ENCODE measurements at regions not wholly inside any gene's neighbourhood (a gene's known extent, or its start where the extent isn't known, plus 50 kb on each side); places are given as distances from the start of the nearest gene placed in this dataset.
"Not testable (repeated sequence)": the region's sequence is repeated elsewhere in the genome, so short reads cannot be mapped to it uniquely, and the experiment has no call there.

- Histone ChIP-seq H2AFZ (ENCODE audit: low read depth, low read length) (no peak overlapping the region), H3K27me3 (ENCODE audit: insufficient read depth, low read length) (no peaks in the 10 kb centered on the region), H3K4me1 (ENCODE audit: insufficient read depth, low read length) (peaks cover 7% of the 10 kb centered on the region), H3K9me3 (ENCODE audit: low read length) (no peaks in the 10 kb centered on the region), H3K36me3 (ENCODE audit: insufficient read depth, low read length) (no peaks in the 10 kb centered on the region), H3K4me3 (ENCODE audit: low read length) (no peak overlapping the region)
These were observed 222.6 kb downstream of the PDCD6IP start for GRCh38 chr3:34020726-34021680.

GRCh38 chr3:34022147-34022546, 223.7 kb downstream of the PDCD6IP start:
- Histone ChIP-seq H3K9me3 (ENCODE audit: low read length) (no peaks in the 10 kb centered on the region), H2AFZ (ENCODE audit: low read depth, low read length) (no peak overlapping the region), H3K27me3 (ENCODE audit: insufficient read depth, low read length) (no peaks in the 10 kb centered on the region), H3K4me3 (ENCODE audit: low read length) (no peak overlapping the region), H3K36me3 (ENCODE audit: insufficient read depth, low read length) (no peaks in the 10 kb centered on the region), H3K4me1 (ENCODE audit: insufficient read depth, low read length) (peaks cover 7% of the 10 kb centered on the region)

- H3K4me1 ChIP-seq (ENCODE audit: insufficient read depth, low read length): peaks cover 7% of the 10 kb centered on the region
- no peaks in the 10 kb centered on the region for H3K27me3 ChIP-seq (ENCODE audit: insufficient read depth, low read length)
- H2AFZ ChIP-seq (ENCODE audit: low read depth, low read length): no peak overlapping the region
- no peak overlapping the region for H3K4me3 ChIP-seq (ENCODE audit: low read length)
- no peaks in the 10 kb centered on the region for H3K36me3 ChIP-seq (ENCODE audit: insufficient read depth, low read length)
- H3K9me3 ChIP-seq (ENCODE audit: low read length): no peaks in the 10 kb centered on the region
These were observed 226.2 kb downstream of the PDCD6IP start for GRCh38 chr3:34024447-34025240.

DNA sequence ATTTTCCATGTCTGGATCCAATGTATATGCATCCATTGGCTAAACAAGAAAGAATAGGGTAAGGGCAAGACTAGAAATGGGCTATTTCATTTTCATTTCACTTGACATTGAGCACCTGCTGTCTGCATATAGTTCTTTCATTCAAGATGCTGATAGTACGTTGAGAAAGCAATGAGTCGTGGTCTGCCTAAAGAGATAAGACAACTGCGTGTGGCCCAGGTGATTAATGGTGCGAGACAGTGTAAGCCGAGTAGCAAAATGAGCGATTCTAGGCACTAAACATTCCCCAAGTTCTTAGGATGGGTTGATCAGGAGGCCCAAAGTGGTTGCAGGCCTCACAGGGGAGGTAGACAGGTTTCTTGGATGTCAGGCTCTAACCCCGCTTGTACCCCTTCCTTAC, 235.4 kb downstream of the PDCD6IP start:
- no peak overlapping the region for H2AFZ ChIP-seq (ENCODE audit: low read depth, low read length)
- no peaks in the 10 kb centered on the region for H3K4me1 ChIP-seq (ENCODE audit: insufficient read depth, low read length)
- no peak overlapping the region for H3K4me3 ChIP-seq (ENCODE audit: low read length)
- H3K9me3 ChIP-seq (ENCODE audit: low read length): no peaks in the 10 kb centered on the region
- no peaks in the 10 kb centered on the region for H3K36me3 ChIP-seq (ENCODE audit: insufficient read depth, low read length)
- no peaks in the 10 kb centered on the region for H3K27me3 ChIP-seq (ENCODE audit: insufficient read depth, low read length)

DNA sequence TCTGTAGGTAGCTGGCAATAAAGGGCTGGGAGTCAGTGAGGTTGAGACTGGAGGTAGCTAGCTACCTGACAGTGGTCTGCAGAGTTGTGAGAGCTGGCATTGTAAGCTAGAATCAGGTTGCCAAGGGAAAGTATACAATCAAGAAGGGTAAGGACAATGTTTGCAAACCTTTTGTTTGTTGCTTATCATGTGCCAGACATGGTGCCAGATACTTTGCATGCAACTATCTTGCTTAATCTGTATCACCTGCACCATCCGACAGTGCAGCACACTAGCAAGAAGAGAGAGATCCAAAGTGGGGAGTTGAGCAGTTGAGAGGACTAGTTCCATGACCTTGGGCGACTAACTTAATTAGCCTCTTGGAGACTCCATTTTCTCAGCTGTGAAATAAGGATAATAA, 236.4 kb downstream of the PDCD6IP start:
- no peak overlapping the region for H3K4me3 ChIP-seq (ENCODE audit: low read length)
- no peaks in the 10 kb centered on the region for H3K36me3 ChIP-seq (ENCODE audit: insufficient read depth, low read length)
- H3K9me3 ChIP-seq (ENCODE audit: low read length): no peaks in the 10 kb centered on the region
- no peak overlapping the region for H2AFZ ChIP-seq (ENCODE audit: low read depth, low read length)
- no peaks in the 10 kb centered on the region for H3K27me3 ChIP-seq (ENCODE audit: insufficient read depth, low read length)
- no peaks in the 10 kb centered on the region for H3K4me1 ChIP-seq (ENCODE audit: insufficient read depth, low read length)

GRCh38 chr3:34035775-34036174, 237.3 kb downstream of the PDCD6IP start:
- H3K4me3 ChIP-seq (ENCODE audit: low read length): no peak overlapping the region
- no peaks in the 10 kb centered on the region for H3K4me1 ChIP-seq (ENCODE audit: insufficient read depth, low read length)
- no peaks in the 10 kb centered on the region for H3K36me3 ChIP-seq (ENCODE audit: insufficient read depth, low read length)
- no peaks in the 10 kb centered on the region for H3K9me3 ChIP-seq (ENCODE audit: low read length)
- H2AFZ ChIP-seq (ENCODE audit: low read depth, low read length): no peak overlapping the region
- H3K27me3 ChIP-seq (ENCODE audit: insufficient read depth, low read length): no peaks in the 10 kb centered on the region

DNA sequence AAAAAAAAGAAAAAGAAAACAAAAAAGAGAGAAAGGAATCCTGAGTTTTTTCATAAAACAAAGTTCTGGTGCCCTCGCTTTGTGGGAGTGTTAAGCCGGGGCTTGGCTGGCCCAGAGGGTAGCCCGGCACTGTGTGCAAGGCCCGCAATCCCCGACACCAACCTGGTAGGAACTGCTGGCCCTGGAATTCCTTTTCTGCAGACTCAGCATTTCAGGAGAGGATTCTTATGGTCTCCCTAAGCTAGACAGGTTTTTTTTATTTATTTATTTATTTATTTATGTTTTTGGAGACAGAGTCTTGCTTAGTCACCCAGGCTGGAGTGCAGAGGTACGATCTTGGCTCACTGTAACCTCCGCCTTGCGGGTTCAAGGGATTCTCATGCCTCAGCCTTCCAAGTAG, 238.8 kb downstream of the PDCD6IP start:
- H2AFZ ChIP-seq (ENCODE audit: low read depth, low read length): no peak overlapping the region
- no peaks in the 10 kb centered on the region for H3K4me1 ChIP-seq (ENCODE audit: insufficient read depth, low read length)

DNA sequence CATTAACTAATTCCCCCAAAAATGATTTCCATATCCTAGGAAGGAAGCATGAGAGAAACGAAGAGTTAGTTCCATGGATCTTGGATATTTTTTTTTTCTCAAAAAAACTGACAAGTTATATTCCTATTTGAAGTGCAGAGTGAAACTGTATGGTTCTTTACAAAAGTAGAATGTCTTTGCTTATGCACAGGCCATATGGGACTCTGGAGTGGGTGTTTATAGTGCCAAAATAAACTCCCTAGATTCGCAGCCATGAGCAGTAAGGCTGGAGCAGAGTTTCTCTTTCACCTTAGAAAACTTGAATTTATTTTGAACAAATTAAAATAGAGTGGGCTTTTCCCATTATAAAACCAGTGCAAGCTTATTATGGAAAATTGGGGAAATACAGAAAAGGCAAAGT, 239.7 kb downstream of the PDCD6IP start:
- Histone ChIP-seq H3K4me3 (ENCODE audit: low read length) (no peak overlapping the region), H2AFZ (ENCODE audit: low read depth, low read length) (no peak overlapping the region), H3K9me3 (ENCODE audit: low read length) (no peaks in the 10 kb centered on the region), H3K27me3 (ENCODE audit: insufficient read depth, low read length) (no peaks in the 10 kb centered on the region), H3K4me1 (ENCODE audit: insufficient read depth, low read length) (no peaks in the 10 kb centered on the region), H3K36me3 (ENCODE audit: insufficient read depth, low read length) (no peaks in the 10 kb centered on the region)

More for the DNA sequence above, 238.8 kb downstream of the PDCD6IP start:
- Histone ChIP-seq H3K4me3 (ENCODE audit: low read length) (no peak overlapping the region), H3K9me3 (ENCODE audit: low read length) (no peaks in the 10 kb centered on the region), H3K36me3 (ENCODE audit: insufficient read depth, low read length) (no peaks in the 10 kb centered on the region), H3K27me3 (ENCODE audit: insufficient read depth, low read length) (no peaks in the 10 kb centered on the region)

- Histone ChIP-seq H3K4me1 (ENCODE audit: insufficient read depth, low read length) (no peaks in the 10 kb centered on the region), H3K27me3 (ENCODE audit: insufficient read depth, low read length) (no peaks in the 10 kb centered on the region), H3K4me3 (ENCODE audit: low read length) (no peak overlapping the region), H2AFZ (ENCODE audit: low read depth, low read length) (no peak overlapping the region), H3K36me3 (ENCODE audit: insufficient read depth, low read length) (no peaks in the 10 kb centered on the region), H3K9me3 (ENCODE audit: low read length) (no peaks in the 10 kb centered on the region)
These were observed 247.7 kb downstream of the PDCD6IP start for GRCh38 chr3:34046154-34046553.

DNA sequence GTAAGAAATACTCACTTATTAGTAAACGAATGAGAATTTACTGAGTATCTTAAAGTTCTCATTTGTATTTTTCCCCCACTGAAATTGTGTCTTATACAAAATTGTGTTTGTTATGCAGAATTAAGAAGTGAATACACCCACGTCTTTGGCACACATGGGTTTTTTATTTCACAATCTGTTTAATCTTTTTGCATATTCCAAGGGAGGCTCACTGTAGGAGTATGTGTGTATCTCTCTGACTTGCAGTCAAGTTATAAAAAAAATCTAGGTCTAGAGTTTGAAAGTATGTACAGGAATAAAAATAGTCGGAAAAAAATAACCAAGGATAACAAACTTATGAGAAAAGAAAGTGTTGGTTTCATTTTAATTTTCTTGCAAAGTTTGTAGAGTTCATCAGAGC, 255.2 kb downstream of the PDCD6IP start:
- no peaks in the 10 kb centered on the region for H3K27me3 ChIP-seq (ENCODE audit: insufficient read depth, low read length)

DNA sequence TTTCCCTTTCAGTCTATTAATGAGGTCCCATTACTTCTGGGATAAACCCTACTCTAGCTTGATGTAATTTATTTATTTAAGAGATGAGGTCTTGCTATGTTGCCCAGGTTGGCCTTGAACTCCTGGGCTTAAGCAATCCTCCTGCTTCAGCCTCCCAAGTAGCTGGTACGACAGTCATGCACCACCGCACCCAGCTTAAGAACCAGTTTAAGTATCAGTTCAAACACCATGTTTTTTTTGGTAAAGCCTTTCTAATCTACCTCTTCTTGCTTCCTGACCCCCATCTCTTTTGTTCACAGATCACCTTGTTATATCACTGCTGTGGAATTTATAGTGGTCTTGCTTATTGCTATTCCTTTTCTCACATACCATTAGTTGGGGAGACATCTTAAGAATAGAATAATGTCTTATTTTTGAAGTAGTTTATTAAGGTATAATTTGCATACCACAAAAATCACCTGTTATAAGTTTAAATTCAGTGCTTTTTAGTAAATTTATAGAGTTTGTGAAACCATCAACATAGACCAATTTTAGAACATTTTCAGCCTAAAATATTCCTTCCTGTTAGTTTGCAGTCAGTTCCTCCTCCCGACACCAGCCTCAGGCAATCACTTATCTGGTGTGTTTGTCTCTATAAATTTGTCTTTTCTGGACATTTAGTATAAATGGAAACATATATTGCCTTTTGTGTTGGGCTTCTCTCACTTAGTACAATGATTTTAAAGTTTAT, 257.9 kb downstream of the PDCD6IP start:
- no peak overlapping the region for H3K4me3 ChIP-seq (ENCODE audit: low read length)
- no peaks in the 10 kb centered on the region for H3K36me3 ChIP-seq (ENCODE audit: insufficient read depth, low read length)
- H3K9me3 ChIP-seq (ENCODE audit: low read length): no peaks in the 10 kb centered on the region
- H3K4me1 ChIP-seq (ENCODE audit: insufficient read depth, low read length): no peaks in the 10 kb centered on the region
- no peak overlapping the region for H2AFZ ChIP-seq (ENCODE audit: low read depth, low read length)
- H3K27me3 ChIP-seq (ENCODE audit: insufficient read depth, low read length): no peaks in the 10 kb centered on the region

More for the DNA sequence above, 255.2 kb downstream of the PDCD6IP start:
- H2AFZ ChIP-seq (ENCODE audit: low read depth, low read length): no peak overlapping the region
- H3K4me1 ChIP-seq (ENCODE audit: insufficient read depth, low read length): no peaks in the 10 kb centered on the region
- H3K36me3 ChIP-seq (ENCODE audit: insufficient read depth, low read length): no peaks in the 10 kb centered on the region
- no peak overlapping the region for H3K4me3 ChIP-seq (ENCODE audit: low read length)
- no peaks in the 10 kb centered on the region for H3K9me3 ChIP-seq (ENCODE audit: low read length)

DNA sequence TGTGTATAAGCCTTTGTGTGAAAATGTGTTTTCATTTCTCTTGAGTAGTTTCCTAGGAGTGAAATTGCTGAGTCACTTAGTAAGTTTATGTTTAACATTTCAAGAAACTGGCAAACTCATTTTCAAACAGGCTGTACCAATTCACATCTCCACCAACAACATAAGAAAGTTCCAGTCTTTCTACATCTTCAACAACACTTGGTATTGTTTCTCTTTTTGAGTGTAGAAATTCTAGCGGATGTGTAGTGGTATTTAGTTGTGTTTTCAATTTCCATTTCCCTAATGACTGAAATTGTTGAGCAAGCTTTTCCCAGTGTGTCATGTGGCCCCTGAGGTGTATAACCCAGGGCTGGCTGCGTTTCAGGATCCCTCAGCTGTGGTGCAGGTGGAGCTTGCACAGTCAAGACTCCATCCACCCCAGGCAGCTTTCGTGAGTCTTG, 258.5 kb downstream of the PDCD6IP start:
- Histone ChIP-seq H3K4me1 (ENCODE audit: insufficient read depth, low read length) (no peaks in the 10 kb centered on the region), H3K9me3 (ENCODE audit: low read length) (no peaks in the 10 kb centered on the region), H3K36me3 (ENCODE audit: insufficient read depth, low read length) (no peaks in the 10 kb centered on the region), H2AFZ (ENCODE audit: low read depth, low read length) (no peak overlapping the region), H3K27me3 (ENCODE audit: insufficient read depth, low read length) (no peaks in the 10 kb centered on the region), H3K4me3 (ENCODE audit: low read length) (no peak overlapping the region)

DNA sequence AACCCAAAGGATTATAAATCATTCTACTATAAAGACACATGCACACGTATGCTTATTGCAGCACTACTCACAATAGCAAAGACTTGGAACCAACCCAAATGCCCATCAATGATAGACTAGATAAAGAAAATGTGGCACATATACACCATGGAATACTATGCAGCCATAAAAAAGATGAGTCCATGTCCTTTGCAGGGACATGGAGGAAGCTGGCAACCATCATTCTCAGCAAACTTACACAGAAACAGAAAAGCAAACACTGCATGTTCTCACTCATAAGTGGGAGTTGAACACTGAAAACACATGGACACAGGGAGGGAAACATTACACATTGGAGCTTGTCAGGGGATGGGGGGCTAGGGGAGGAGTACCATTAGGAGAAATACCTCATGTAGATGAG, 262.6 kb downstream of the PDCD6IP start:
- H3K4me3 ChIP-seq (ENCODE audit: low read length); H2AFZ ChIP-seq (ENCODE audit: low read depth, low read length); H3K4me1 ChIP-seq (ENCODE audit: insufficient read depth, low read length); H3K36me3 ChIP-seq (ENCODE audit: insufficient read depth, low read length); H3K9me3 ChIP-seq (ENCODE audit: low read length); H3K27me3 ChIP-seq (ENCODE audit: insufficient read depth, low read length): not testable (repeated sequence)

Measured in neuron (in vitro differentiated cells).